ENCODE measurements at regions not wholly inside any gene's neighbourhood (a gene's known extent, or its start where the extent isn't known, plus 50 kb on each side); places are given as distances from the start of the nearest gene placed in this dataset.

DNA sequence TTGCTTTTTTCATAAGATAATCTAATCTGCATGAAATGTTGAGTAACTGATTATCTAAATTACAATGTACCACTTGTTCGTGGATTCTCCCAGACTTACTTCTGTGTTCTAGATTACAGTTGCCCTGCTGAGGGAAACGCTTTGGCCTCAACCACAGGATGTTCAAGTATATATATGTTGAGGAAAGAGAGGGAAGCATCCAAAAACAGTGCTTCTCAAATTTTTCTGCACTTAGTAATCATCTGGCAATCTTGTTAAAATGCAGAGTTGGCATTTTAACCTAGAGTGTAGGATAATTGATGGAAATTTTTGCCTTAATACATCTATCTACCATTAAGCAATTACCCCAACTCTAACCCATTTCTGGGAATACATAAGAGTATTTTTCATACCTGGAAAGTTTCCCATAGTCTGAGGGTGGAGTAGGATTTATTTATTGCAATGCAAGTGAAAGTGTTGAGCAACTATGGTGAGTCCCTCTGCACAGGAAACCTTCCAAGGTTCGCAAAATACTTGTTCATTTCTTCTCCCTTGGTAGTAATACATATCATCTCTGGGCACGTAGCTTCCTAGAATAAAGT lies 59.6 kb upstream of the C1GALT1 start:
- DNase-seq: no peak

DNA sequence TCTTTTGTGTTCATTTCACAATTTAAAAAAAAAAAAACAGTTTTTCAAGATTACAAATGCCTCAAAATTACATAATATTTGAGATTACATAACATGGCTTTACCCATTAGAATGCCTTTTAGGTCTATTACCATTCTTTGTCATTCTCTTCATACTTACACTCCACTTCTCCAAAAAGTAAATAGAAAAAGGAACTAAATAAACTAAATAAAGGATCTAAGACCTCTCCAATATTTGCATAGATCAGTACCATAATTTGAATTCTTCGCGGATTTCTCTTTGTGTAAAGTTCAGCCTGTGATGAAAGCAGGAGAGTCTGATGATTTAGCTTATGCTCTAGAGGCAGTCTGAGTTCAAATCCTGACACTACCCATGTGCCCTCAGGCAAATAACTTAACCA lies 56.4 kb upstream of the C1GALT1 start:
- no peak for DNase-seq

DNA sequence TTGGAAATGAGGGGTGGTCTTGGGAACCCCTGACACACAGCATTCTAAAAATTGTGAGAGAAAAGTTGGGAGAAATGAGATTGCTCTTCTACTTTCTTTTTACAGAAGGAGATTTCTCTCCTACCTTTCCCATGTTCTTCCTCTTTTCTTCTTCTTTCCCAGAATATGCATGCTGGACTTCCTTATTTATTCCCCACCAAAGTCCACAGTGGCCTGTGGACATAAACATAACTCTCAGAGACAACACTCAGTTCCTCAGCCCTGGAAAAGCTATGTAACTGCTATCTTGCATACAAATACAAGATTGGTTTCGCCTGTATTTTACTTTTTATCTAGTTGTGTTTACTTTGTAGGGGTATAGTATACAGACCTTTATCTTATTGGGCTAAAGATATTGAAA lies 54.6 kb upstream of the C1GALT1 start:
- DNase-seq: no peak

DNA sequence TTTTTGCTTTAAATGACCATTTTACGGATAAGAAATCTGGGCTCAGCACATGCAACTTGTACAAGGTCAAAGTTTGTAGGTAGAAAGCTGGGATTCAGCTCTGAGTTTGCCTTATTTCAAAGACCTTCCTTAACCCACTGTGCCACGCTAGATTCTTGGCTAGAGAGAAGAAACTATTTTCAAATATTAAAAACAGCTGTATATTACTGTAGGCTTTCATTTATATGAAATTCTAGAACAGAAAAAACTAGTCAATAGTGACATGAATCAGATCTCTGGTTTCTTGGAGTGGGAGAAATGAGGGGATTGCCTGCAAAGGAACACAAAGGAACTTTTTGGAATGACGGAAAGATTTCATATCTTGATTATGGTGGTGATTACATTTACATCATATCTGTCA lies 53.0 kb upstream of the C1GALT1 start:
- DNase-seq: no peak

DNA sequence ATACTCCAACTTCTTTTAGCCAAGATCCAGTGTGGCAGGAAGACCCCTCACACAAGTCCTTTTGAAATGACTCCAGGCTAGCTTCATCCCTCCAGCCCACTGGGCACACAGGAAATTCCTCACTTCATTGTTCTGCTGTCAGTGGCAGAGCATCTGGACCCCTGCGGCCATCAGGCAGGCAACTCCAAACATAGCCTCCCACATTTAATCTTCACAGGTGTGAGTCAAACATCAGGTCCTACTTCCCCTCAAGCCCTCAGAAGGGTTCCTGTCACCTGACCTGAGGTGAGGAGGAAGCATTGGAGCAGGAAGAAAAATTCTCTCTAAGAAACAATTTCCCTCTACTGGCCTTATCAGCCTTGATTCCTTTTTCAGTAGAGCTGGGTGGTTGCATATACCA lies 51.1 kb upstream of the C1GALT1 start:
- no peak for DNase-seq

Data from NCI-H2227 treated with DMSO at 0.1 percent for 48 hours (cell line).